B cell (primary cell): ENCODE measurements at regions not wholly inside any gene's neighbourhood (a gene's known extent, or its start where the extent isn't known, plus 50 kb on each side); places are given as distances from the start of the nearest gene placed in this dataset.

Experiments used
- EZH2 ChIP-seq: IDR thresholded peaks from 2 replicates; pipeline ENCODE4 v1.6.1; 2012; ENCODE audit warnings: borderline replicate concordance, low read depth, mild to moderate bottlenecking, moderate library complexity, low read length; ENCODE audit not compliant: insufficient read depth, poor library complexity, severe bottlenecking
- TF ChIP-seq, protein P1 (sequence below): fragments of 200-600 bp; IDR thresholded peaks from one replicate; pipeline ENCODE4 v1.8.0; 2022; ENCODE audit warnings: antibody characterized with exemption, mild to moderate bottlenecking

DNA sequence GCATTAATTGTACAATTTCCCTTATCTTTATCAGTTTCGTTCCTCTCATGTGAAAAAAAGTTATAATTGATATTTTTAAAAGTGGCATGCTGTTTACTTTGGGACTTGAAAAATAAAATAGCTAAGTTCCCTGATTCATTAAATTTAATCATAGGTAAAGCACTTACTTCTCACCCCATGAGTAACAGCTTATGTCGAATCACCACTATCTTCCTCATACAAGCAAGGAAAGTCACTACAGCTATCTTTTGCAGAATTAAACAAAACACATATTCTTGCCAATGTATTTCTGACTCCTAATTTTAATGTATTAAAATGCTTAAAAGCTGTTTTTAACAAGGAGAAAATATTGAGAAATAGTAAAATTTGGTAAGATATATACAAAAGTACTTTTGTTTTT lies 832.4 kb upstream of the PCDH10 start:
- TF ChIP-seq, protein P1, sequence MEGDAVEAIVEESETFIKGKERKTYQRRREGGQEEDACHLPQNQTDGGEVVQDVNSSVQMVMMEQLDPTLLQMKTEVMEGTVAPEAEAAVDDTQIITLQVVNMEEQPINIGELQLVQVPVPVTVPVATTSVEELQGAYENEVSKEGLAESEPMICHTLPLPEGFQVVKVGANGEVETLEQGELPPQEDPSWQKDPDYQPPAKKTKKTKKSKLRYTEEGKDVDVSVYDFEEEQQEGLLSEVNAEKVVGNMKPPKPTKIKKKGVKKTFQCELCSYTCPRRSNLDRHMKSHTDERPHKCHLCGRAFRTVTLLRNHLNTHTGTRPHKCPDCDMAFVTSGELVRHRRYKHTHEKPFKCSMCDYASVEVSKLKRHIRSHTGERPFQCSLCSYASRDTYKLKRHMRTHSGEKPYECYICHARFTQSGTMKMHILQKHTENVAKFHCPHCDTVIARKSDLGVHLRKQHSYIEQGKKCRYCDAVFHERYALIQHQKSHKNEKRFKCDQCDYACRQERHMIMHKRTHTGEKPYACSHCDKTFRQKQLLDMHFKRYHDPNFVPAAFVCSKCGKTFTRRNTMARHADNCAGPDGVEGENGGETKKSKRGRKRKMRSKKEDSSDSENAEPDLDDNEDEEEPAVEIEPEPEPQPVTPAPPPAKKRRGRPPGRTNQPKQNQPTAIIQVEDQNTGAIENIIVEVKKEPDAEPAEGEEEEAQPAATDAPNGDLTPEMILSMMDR = no peak
- no peak for TF ChIP-seq EZH2
